ENCODE measurements at regions not wholly inside any gene's neighbourhood (a gene's known extent, or its start where the extent isn't known, plus 50 kb on each side); places are given as distances from the start of the nearest gene placed in this dataset.
"Not testable (repeated sequence)": the region's sequence is repeated elsewhere in the genome, so short reads cannot be mapped to it uniquely, and the experiment has no call there.

DNA sequence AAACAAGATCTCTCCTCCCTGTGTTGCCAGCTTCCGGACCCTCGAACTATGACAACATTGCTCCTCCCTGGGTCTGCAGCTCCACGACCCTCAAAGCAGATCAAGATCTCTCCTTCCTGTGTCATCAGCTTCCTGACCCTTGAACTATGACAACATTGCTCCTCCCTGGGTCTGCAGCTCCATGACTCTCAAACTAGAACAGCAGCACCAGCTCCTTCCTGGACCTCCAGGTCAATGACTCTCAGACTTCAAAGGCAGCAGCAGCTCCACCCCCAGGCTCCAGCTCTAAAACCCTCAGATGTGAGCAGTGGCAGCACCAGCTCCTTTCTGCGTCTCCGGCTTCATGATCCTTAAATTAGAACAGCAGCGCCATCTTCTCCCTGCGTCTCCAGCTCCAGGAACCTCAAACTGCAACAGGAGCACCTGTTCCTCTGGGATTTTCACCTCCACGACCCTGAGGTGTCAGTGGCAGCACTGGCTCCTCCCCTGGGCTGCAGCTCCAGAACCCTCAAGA lies 341.0 kb upstream of the SULF2 start:
- H3K9me3 ChIP-seq, result no peaks in the 10 kb centered on the region
- no peak for DNase-seq
- ATAC-seq, result no peak
- TF ChIP-seq, protein P1, sequence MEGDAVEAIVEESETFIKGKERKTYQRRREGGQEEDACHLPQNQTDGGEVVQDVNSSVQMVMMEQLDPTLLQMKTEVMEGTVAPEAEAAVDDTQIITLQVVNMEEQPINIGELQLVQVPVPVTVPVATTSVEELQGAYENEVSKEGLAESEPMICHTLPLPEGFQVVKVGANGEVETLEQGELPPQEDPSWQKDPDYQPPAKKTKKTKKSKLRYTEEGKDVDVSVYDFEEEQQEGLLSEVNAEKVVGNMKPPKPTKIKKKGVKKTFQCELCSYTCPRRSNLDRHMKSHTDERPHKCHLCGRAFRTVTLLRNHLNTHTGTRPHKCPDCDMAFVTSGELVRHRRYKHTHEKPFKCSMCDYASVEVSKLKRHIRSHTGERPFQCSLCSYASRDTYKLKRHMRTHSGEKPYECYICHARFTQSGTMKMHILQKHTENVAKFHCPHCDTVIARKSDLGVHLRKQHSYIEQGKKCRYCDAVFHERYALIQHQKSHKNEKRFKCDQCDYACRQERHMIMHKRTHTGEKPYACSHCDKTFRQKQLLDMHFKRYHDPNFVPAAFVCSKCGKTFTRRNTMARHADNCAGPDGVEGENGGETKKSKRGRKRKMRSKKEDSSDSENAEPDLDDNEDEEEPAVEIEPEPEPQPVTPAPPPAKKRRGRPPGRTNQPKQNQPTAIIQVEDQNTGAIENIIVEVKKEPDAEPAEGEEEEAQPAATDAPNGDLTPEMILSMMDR (IDR thresholded peaks at IDR 0.05), result no peak
- H3K4me1 ChIP-seq (ENCODE audit: low read depth), result no peaks in the 10 kb centered on the region
- no peaks in the 10 kb centered on the region for H3K36me3 ChIP-seq (ENCODE audit: low read depth)
- no peak overlapping the region for H3K4me3 ChIP-seq
- intact Hi-C loops (cut with DNase I, micrococcal nuclease), result no loop called here

DNA sequence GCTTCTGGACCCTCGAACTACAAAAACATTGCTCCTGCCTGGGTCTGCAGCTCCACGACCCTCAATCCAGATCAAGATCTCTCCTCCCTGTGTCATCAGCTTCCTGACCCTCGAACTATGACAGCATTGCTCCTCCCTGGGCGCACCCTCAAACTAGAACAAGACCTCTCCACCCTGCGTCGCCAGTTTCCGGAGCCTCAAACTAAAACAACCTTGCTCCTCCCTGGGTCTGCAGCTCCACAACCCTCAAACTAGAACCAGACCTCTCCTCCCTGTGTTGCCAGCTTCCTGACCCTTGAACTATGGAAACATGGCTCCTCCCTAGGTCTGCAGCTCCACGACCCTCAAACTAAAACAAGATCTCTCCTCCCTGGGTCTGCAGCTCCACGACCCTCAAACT lies 339.7 kb upstream of the SULF2 start:
- Histone ChIP-seq H3K36me3 (ENCODE audit: low read depth) (no peaks in the 10 kb centered on the region), H3K9me3 (no peaks in the 10 kb centered on the region), H3K4me1 (ENCODE audit: low read depth) (no peaks in the 10 kb centered on the region), H3K4me3 (no peak overlapping the region)
- ATAC-seq (no peak), DNase-seq (no peak)
- TF ChIP-seq, protein P1 (IDR thresholded peaks at IDR 0.05), result no peak
- intact Hi-C loops (cut with DNase I, micrococcal nuclease), result no loop called here

DNA sequence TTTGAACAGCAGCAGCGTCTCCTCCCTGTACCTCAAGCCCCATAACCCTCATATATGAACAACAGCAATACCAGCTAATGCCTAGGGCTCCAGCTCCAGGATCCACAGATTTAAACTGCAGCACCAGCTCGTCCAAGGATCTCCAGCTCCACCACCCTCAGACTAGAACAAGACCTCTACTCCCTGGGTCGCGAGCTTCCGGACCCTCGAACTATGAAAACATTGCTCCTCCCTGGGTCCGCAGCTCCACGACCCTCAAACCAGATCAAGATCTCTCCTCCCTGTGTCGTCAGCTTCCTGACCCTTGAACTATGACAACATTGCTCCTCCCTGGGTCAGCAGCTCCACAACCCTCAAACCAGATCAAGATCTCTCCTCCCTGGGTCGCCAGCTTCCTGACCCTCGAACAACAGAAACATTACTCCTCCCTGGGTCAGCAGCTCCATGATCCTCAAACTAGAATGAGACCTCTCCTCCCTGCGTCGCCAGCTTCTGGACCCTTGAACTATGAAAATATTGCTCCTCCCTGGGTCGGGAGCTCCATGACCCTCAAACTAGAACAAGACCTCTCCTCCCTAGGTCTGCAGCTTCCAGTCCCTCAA lies 339.0 kb upstream of the SULF2 start:
- no peak for ATAC-seq
- intact Hi-C loops (cut with DNase I, micrococcal nuclease), result no loop called here
- TF ChIP-seq, protein P1 (IDR thresholded peaks at IDR 0.05), result no peak

GRCh38 chr20:48120120-48120519 lies 334.8 kb upstream of the SULF2 start:
- DNase-seq, result no peak
- H3K36me3 ChIP-seq (ENCODE audit: low read depth), result no peaks in the 10 kb centered on the region
- H3K4me1 ChIP-seq (ENCODE audit: low read depth), result no peaks in the 10 kb centered on the region
- H3K9me3 ChIP-seq, result no peaks in the 10 kb centered on the region
- ATAC-seq, result no peak
- intact Hi-C loops (cut with DNase I, micrococcal nuclease), result no loop called here
- H3K4me3 ChIP-seq, result no peak overlapping the region
- TF ChIP-seq, protein P1 (IDR thresholded peaks at IDR 0.05), result no peak

More for the DNA sequence above, 339.0 kb upstream of the SULF2 start:
- Histone ChIP-seq H3K4me1 (ENCODE audit: low read depth) (no peaks in the 10 kb centered on the region), H3K9me3 (no peaks in the 10 kb centered on the region), H3K4me3 (no peak overlapping the region), H3K36me3 (ENCODE audit: low read depth) (no peaks in the 10 kb centered on the region)
- DNase-seq, result no peak

DNA sequence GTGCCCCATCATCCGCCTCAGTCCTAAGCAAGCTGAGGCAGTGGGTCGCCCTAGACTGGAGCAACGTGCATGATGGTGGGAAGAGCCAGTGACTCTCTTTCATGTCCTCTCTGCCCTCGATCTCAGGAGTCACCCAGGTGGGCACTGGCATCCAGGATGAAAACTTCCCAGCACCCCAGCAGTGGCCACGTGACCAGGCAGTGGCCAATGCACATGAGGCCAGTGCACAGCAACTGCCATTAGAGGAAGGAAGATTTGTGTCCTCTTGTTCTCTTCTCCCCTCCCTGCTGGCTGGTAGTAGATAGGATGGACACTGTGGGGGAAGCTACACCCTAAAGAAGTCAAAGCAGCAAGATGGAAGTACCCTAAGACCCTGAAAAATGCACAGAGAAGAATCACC lies 334.1 kb upstream of the SULF2 start:
- H3K4me3 ChIP-seq; intact Hi-C loops (cut with DNase I, micrococcal nuclease); DNase-seq; H3K36me3 ChIP-seq (ENCODE audit: low read depth); H3K9me3 ChIP-seq; H3K4me1 ChIP-seq (ENCODE audit: low read depth); ATAC-seq: not testable (repeated sequence)

DNA sequence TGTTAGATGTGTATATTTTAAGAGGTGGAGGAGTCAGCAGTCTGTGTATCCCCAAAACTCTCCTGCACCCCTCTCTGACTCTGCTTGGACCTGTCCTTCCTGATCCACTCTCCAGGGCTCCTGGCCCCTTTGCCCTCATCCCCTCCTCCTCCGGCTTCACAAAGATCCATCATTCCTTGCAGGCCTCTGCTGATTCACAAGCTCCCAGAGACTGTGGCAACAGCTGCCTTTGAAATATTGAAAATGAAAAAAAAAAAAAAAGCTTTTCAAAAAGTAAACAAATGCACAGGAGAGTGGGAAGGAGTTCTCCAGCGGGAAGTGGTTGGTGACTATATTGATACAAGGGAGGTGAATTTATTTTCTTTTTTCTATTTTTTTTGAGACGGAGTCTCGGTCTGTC lies 330.2 kb upstream of the SULF2 start:
- Histone ChIP-seq H3K4me3 (no peak overlapping the region), H3K36me3 (ENCODE audit: low read depth) (no peaks in the 10 kb centered on the region), H3K4me1 (ENCODE audit: low read depth) (no peaks in the 10 kb centered on the region), H3K9me3 (no peaks in the 10 kb centered on the region)
- DNase-seq (no peak), ATAC-seq (no peak)
- TF ChIP-seq, protein P1 (IDR thresholded peaks at IDR 0.05), result no peak
- intact Hi-C loops (cut with DNase I, micrococcal nuclease), result no loop called here
